ENCODE measurements at regions not wholly inside any gene's neighbourhood (a gene's known extent, or its start where the extent isn't known, plus 50 kb on each side); places are given as distances from the start of the nearest gene placed in this dataset.

- H2BK12ac ChIP-seq (ENCODE audit: insufficient read length, low read depth, low read length) = no peak overlapping the region
- Mint-ChIP-seq H3K27ac (no peak overlapping the region), H3K4me1 (peaks cover 16 to 20% of the 10 kb centered on the region in 2 experiments), H3K9me3 (peaks cover 10 to 25% of the 10 kb centered on the region in 2 experiments), H3K27me3 (ENCODE audit: low read depth) (peaks cover 11% of the 10 kb centered on the region), H3K4me3 (no peak overlapping the region), H3K36me3 (ENCODE audit: insufficient read depth in 1 of 3, low read depth in 3 of 3) (peaks cover 2 to 12% (median 9%) of the 10 kb centered on the region in 3 experiments)
- no peak overlapping the region for H3T11ph ChIP-seq (ENCODE audit: low read length)
- H4K5ac ChIP-seq (ENCODE audit: insufficient read length, low read depth, low read length) = no peak overlapping the region
- peaks cover 7% of the 10 kb centered on the region; the same call in 1 of the 2 replicates for H3K4me1 ChIP-seq (ENCODE audit: insufficient read depth, low read length)
- H2AFZ ChIP-seq (ENCODE audit: low read length) = no peak overlapping the region
- no peak overlapping the region for H2BK5ac ChIP-seq (ENCODE audit: insufficient read length, low read length)
- no peak overlapping the region for H3K27ac ChIP-seq (ENCODE audit: insufficient read length, low read depth, low read length)
- H2BK20ac ChIP-seq (ENCODE audit: low read depth, low read length, poor library complexity, severe bottlenecking) = no peak overlapping the region
- no peaks in the 10 kb centered on the region for H3K23me2 ChIP-seq (ENCODE audit: insufficient read length, low read depth, low read length, poor library complexity, severe bottlenecking)
- peaks cover 9% of the 10 kb centered on the region for H3K9me3 ChIP-seq (ENCODE audit: control insufficient read depth, low read depth, low read length)
- H3K4ac ChIP-seq (ENCODE audit: low read depth, low read length) = no peak overlapping the region
- H3K4me2 ChIP-seq (ENCODE audit: insufficient read depth, insufficient read length, low read length) = no peak overlapping the region
- H3K14ac ChIP-seq (ENCODE audit: insufficient read depth, low read length) = no peak overlapping the region
- H3K27me3 ChIP-seq (ENCODE audit: insufficient read depth, low read length) = no peaks in the 10 kb centered on the region
- no peak overlapping the region for H4K8ac ChIP-seq (replicated peaks; ENCODE audit: insufficient read length, low read depth, low read length)
- H3K18ac ChIP-seq (ENCODE audit: insufficient read length, low read depth, low read length) = no peak overlapping the region
- H3K79me2 ChIP-seq (ENCODE audit: insufficient read depth, low read length) = no peaks in the 10 kb centered on the region
- no peaks in the 10 kb centered on the region for H3K79me1 ChIP-seq (ENCODE audit: insufficient read depth, low read depth, low read length, poor library complexity, severe bottlenecking)
- H4K20me1 ChIP-seq (ENCODE audit: control insufficient read depth, insufficient read depth, insufficient read length) = no peaks in the 10 kb centered on the region
- H4K91ac ChIP-seq (ENCODE audit: insufficient read length, low read depth, low read length) = no peak overlapping the region
- no peak overlapping the region for H2BK15ac ChIP-seq (ENCODE audit: low read depth, low read length)
- WGBS (ENCODE audit: extremely low coverage, insufficient read length, low lambda C conversion rate) = no CpG with 5 or more reads among the region's 5 CpGs
- no peak overlapping the region for H3K56ac ChIP-seq (ENCODE audit: insufficient read length, low read depth, low read length)
- H3K23ac ChIP-seq (ENCODE audit: insufficient read length, low read depth, low read length) = no peak overlapping the region
- TF ChIP-seq CTCF (conservative IDR thresholded peaks at IDR 0.05) = no peak
- no peak overlapping the region for H2BK120ac ChIP-seq (ENCODE audit: low read depth, low read length, poor library complexity, severe bottlenecking)
- no peak overlapping the region for H2AK5ac ChIP-seq (ENCODE audit: insufficient read length, low read length)
- DNase-seq = peak; percentile 3
- H3K9ac ChIP-seq (ENCODE audit: extremely low read depth, insufficient read length, low read length) = no peak overlapping the region
Observed at GRCh38 chr17:5804251-5804650, 219.9 kb upstream of the NLRP1 start.
